Erythroblast (primary cell): ENCODE measurements at regions not wholly inside any gene's neighbourhood (a gene's known extent, or its start where the extent isn't known, plus 50 kb on each side); places are given as distances from the start of the nearest gene placed in this dataset.

Experiments used
- GATA1 ChIP-seq: IDR thresholded peaks from 2 replicates; pipeline ENCODE4 v1.6.1; 2011; ENCODE audit warnings: low read depth, mild to moderate bottlenecking, control low read depth, low read length, moderate library complexity
- POLR2A ChIP-seq: IDR thresholded peaks from 2 replicates; pipeline ENCODE4 v1.6.1; 2011; ENCODE audit warnings: mild to moderate bottlenecking, low read length

DNA sequence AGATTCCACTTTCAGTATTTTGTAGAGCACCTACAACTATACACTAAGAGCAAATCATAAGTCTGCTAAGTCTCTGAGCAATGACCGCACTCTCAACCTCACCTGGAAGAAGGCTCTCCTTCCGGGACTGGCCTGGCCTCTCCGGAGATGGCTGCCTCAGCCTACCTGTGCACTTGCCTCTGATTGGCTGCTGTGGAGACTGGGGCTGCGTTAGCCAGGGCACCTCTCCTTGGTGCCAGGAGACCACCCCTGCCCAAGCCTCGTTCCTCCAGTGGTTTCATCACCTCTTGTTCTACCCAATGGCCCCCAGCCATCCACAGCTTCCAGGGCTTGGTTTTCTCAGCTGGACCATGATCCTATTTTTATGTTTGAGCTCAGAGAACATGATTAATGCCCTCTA is 64.7 kb upstream of the JDP2 start:
- TF ChIP-seq POLR2A (no peak), GATA1 (no peak)
